NOMO-1 treated with DMSO at 0.1 percent for 48 hours (cell line): ENCODE measurements at regions not wholly inside any gene's neighbourhood (a gene's known extent, or its start where the extent isn't known, plus 50 kb on each side); places are given as distances from the start of the nearest gene placed in this dataset.

ENCODE experiments used
- DNase-seq: peaks from one replicate; lab custom pipeline; 2025; ENCODE audit not compliant: unreplicated experiment; lab: John Stamatoyannopoulos, UW

DNA sequence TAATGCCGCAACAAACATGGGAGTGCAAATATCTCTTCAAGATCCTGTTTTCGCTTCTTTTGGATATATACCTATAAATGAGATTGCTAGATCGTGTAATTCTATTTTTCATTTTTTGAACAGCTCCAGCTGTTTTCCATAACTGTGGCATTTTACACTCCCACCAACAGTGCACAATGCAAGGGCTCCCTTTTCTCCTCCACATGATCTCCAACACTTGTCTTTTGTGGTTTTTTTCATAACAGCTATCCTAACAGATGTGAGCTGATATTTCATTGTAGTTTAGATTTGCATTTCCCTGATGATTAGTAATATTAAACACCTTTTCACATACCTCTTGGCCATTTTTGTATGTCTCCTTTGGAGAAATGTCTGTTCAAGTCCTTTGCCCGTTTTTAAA lies 58.6 kb upstream of the TJP1 start:
- DNase-seq: no peak

DNA sequence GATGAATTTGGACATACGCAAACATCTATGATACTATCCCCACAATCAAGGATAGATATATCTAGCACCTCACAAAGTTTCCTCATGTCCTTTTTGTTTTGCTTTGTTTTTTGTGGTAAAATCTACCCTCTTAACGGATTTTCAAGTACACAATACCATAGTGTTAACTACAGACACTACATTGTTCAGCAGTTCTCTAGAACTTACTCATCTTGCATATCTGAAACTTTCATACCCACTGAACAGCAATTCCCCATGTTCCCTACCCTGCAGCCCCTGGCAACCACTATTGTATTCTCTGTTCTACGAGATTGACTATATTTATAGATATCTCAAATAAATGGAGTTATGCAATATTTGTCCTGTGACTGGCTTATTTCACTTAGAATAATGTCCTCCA lies 58.1 kb upstream of the TJP1 start:
- no peak for DNase-seq

DNA sequence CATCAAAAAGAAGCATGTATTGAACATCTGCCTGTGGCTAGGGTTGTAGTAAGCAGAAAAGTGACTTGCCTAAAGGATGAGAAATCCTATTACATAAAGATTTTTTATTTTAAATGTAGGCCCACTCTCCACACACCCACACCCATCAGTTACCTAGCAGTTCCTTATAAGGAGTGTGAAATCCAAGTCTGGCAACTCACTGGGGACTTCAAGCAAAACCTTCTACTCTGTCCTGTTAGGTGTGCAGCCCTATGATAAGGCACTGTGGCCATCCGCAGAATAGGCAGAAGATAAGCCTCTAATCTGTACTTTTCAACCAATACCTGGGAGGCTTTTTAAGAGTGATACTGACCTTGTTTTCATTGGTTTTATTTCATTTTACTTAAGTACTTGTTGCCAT lies 52.7 kb upstream of the TJP1 start:
- no peak for DNase-seq

DNA sequence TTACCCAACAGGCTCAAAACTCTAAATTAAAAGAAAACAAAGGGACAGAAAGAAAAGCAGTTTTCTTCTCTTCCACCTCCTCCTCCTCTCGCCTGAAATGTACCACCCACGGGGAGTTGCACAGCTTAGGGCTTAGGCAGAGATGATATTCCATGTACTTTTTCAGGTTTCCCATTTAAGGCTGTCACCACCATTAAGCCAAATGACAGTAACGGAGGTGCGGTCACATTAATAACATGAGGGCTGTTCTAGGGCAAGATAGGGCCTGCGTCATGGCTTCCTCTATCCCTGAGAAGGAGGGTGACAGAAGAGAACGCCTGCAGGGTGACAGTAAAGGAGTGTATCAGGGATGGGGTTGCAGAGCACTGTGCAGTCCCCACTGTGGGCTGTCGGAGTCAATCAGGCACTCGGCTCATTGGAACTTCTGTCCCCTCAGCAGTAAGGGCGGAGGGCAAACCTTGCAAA lies 51.7 kb upstream of the TJP1 start:
- no peak for DNase-seq

- no peak for DNase-seq
Measured at GRCh38 chr15:29873264-29873663, 51.0 kb upstream of the TJP1 start.

GRCh38 chr15:29872716-29873115 lies 50.4 kb upstream of the TJP1 start:
- no peak for DNase-seq
